B cell (primary cell): ENCODE measurements at regions not wholly inside any gene's neighbourhood (a gene's known extent, or its start where the extent isn't known, plus 50 kb on each side); places are given as distances from the start of the nearest gene placed in this dataset.

Experiments
- ATAC-seq: fragments of 200-7000 bp; cut with Tn5 transposase; one replicate; pipeline ENCODE4 v1.10.0; 2021; ENCODE audit warnings: low read depth, mild to moderate bottlenecking, moderate number of reproducible peaks, moderate library complexity
- CTCF ChIA-PET: fragments of 350-600 bp; sonication (Branson Sonifier 250); formaldehyde crosslinking; loops from one replicate; lab custom pipeline; 2021; ENCODE audit warnings: antibody characterized with exemption, inconsistent platforms; lab: Charles Lee
- POLR2A ChIA-PET: fragments of 350-600 bp; sonication (Branson Sonifier 250); formaldehyde crosslinking; loops from one replicate; lab custom pipeline; 2021; ENCODE audit warnings: antibody characterized with exemption; lab: Charles Lee
- DNase-seq: peaks from one replicate; pipeline ENCODE4 v3.0.0; 2013
- H2AFZ ChIP-seq: 2 replicates; pipeline ENCODE4 v1.6.1; 2012; ENCODE audit warnings: mild to moderate bottlenecking, low read depth, low read length; ENCODE audit not compliant: insufficient read depth, poor library complexity, severe bottlenecking
- H3K27ac ChIP-seq, 2 donors: 1 replicate in 1 of 2; 2 replicates in 1 of 2; pipeline ENCODE4 v1.5.1; 2012 to 2013; ENCODE audit warnings: low read length in 2 of 2, mild to moderate bottlenecking in 2 of 2, moderate library complexity in 1 of 2
- H3K27me3 ChIP-seq, 4 experiments: fragments of 200-600 bp in 1 of 4; sonication (generic) in 1 of 4; replicated peaks in 1 of 4; 1 replicate in 2 of 4; 2 replicates in 2 of 4; pipeline versions ENCODE4 v1.6.1 to v1.7.0; 2013 to 2016; ENCODE audit warnings: low read length in 3 of 4, mild to moderate bottlenecking in 2 of 4, mixed read lengths in 1 of 4, moderate library complexity in 1 of 4; ENCODE audit not compliant: insufficient read depth in 4 of 4, control insufficient read depth in 3 of 4; ENCODE audit errors: control extremely low read depth in 1 of 4
- H3K36me3 ChIP-seq, 2 experiments: replicated peaks in 1 of 2; 1 replicate in 1 of 2; 2 replicates in 1 of 2; pipeline versions ENCODE4 v1.6.1 to v1.7.1; 2013; ENCODE audit warnings: low read length in 1 of 2; ENCODE audit not compliant: insufficient read depth in 2 of 2, control insufficient read depth in 1 of 2; ENCODE audit errors: control extremely low read depth in 1 of 2, extremely low read depth in 1 of 2
- H3K4me1 ChIP-seq, 2 donors: fragments of 200-600 bp in 1 of 2; sonication (generic) in 1 of 2; 1 replicate in 1 of 2; 2 replicates in 1 of 2; pipeline versions ENCODE4 v1.5.1 to v1.6.1; 2013 to 2017; ENCODE audit warnings: low read length in 2 of 2; ENCODE audit not compliant: control insufficient read depth in 2 of 2, insufficient read depth in 2 of 2
- H3K4me2 ChIP-seq: replicated peaks from 2 replicates; pipeline ENCODE3; 2012; ENCODE audit warnings: mild to moderate bottlenecking, low read depth, low read length; ENCODE audit not compliant: poor library complexity, severe bottlenecking
- H3K4me3 ChIP-seq, 5 experiments: fragments of 200-600 bp in 1 of 5; sonication (generic) in 1 of 5; 1 replicate in 3 of 5; 2 replicates in 2 of 5; pipeline versions ENCODE4 v1.5.1 to v1.7.0; 2011 to 2016; ENCODE audit warnings: low read length in 4 of 5, mild to moderate bottlenecking in 4 of 5, low read depth in 2 of 5, control low read depth in 1 of 5, moderate library complexity in 1 of 5; ENCODE audit not compliant: insufficient read depth in 1 of 5; ENCODE audit errors: control extremely low read depth in 1 of 5, extremely low read depth in 1 of 5
- H3K79me2 ChIP-seq: fragments of 200-600 bp; sonication (generic); one replicate; pipeline ENCODE4 v1.6.0; 2016; ENCODE audit warnings: low read length; ENCODE audit not compliant: control insufficient read depth, insufficient read depth
- H3K9ac ChIP-seq: fragments of 200-600 bp; sonication (generic); 2 replicates; pipeline ENCODE4 v1.6.1; 2017; ENCODE audit warnings: mild to moderate bottlenecking, low read length, moderate library complexity
- H3K9me3 ChIP-seq, 3 donors: one replicate each; pipeline versions ENCODE4 v1.6.1 to v1.7.1; 2013; ENCODE audit warnings: low read length in 2 of 3; ENCODE audit not compliant: control insufficient read depth in 2 of 3, insufficient read depth in 1 of 3; ENCODE audit errors: control extremely low read depth in 1 of 3
- H4K20me1 ChIP-seq: 2 replicates; pipeline ENCODE4 v1.6.0; 2012; ENCODE audit warnings: mild to moderate bottlenecking, low read length; ENCODE audit not compliant: insufficient read depth, control insufficient read depth, poor library complexity, severe bottlenecking
- H3K27ac Mint-ChIP-seq: one replicate; pipeline ENCODE4 v1.8.0; 2021; ENCODE audit warnings: mixed read lengths
- H3K27me3 Mint-ChIP-seq: one replicate; pipeline ENCODE4 v1.8.0; 2021; ENCODE audit warnings: mixed read lengths
- H3K4me1 Mint-ChIP-seq: one replicate; pipeline ENCODE4 v1.8.0; 2021; ENCODE audit warnings: mixed read lengths
- H3K4me3 Mint-ChIP-seq: one replicate; pipeline ENCODE4 v1.8.0; 2021; ENCODE audit warnings: mixed read lengths
- H3K9me3 Mint-ChIP-seq: one replicate; pipeline ENCODE4 v1.8.0; 2022; ENCODE audit warnings: mixed read lengths; ENCODE audit not compliant: insufficient read depth
- CTCF ChIP-seq: fragments of 200-600 bp; IDR thresholded peaks from one replicate; pipeline ENCODE4 v1.8.0; 2022; ENCODE audit warnings: antibody characterized with exemption, mild to moderate bottlenecking
- EZH2 ChIP-seq: IDR thresholded peaks from 2 replicates; pipeline ENCODE4 v1.6.1; 2012; ENCODE audit warnings: borderline replicate concordance, low read depth, mild to moderate bottlenecking, moderate library complexity, low read length; ENCODE audit not compliant: insufficient read depth, poor library complexity, severe bottlenecking
- WGBS: methylation state at CpG from one replicate; pipeline ENCODE4 v1.1.5; 2013; ENCODE audit warnings: missing lambda C conversion rate; ENCODE audit not compliant: insufficient coverage; 5-methylcytosine and 5-hydroxymethylcytosine counted together
- intact Hi-C: fragments of 100-400 bp; cut with micrococcal nuclease; formaldehyde crosslinking; loops from one replicate; pipeline ENCODE4 v1.10.0; 2022

- Mint-ChIP-seq H3K27me3 (no peaks in the 10 kb centered on the region), H3K27ac (no peak overlapping the region), H3K4me1 (no peaks in the 10 kb centered on the region), H3K9me3 (peaks cover 2% of the 10 kb centered on the region), H3K4me3 (no peak overlapping the region)
- TF ChIP-seq EZH2 (no peak), CTCF (no peak)
- ATAC-seq, result no peak
- CTCF ChIA-PET, result no interaction called here
- intact Hi-C loops, result no loop called here
- no CpG with 5 or more reads among the region's 2 CpGs for WGBS
- H3K4me3 ChIP-seq, result no peak overlapping the region
- H2AFZ ChIP-seq, result no peak overlapping the region
- H3K9ac ChIP-seq, result no peak overlapping the region
- H3K9me3 ChIP-seq, result no peaks in the 10 kb centered on the region
- H3K27me3 ChIP-seq, result no peaks in the 10 kb centered on the region
- no peaks in the 10 kb centered on the region for H3K4me1 ChIP-seq
- no peaks in the 10 kb centered on the region for H4K20me1 ChIP-seq
- no peaks in the 10 kb centered on the region for H3K79me2 ChIP-seq
- H3K36me3 ChIP-seq, result no peaks in the 10 kb centered on the region
- POLR2A ChIA-PET, result no interaction called here
- H3K4me2 ChIP-seq, result no peak overlapping the region
- no peak for DNase-seq
- no peak overlapping the region for H3K27ac ChIP-seq
Measured at GRCh38 chr18:68429841-68430240, 285.1 kb downstream of the TMX3 start.

DNA sequence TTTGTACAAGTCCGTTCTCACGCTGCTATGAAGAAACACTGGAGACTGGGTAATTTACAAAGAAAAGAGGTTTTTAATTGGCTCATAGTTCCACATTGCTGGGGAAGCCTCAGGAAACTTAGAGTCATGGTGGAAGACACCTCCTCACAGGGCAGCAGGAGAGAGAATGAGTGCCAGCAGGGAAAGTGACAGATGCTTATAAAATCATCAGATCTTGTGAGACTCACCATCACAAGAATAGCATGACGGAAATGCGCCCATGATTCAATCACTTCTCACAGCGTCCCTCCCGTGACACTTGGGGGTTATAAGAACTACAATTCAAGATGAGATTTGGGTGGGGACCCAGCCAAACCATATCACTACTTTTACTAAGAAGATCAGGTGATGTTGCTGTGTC is 285.8 kb downstream of the TMX3 start:
- Histone ChIP-seq H4K20me1 (no peaks in the 10 kb centered on the region), H3K9ac (no peak overlapping the region), H3K9me3 (no peaks in the 10 kb centered on the region), H3K79me2 (no peaks in the 10 kb centered on the region), H3K36me3 (no peaks in the 10 kb centered on the region), H3K4me2 (no peak overlapping the region), H3K27ac (no peak overlapping the region), H3K4me3 (no peak overlapping the region), H3K4me1 (no peaks in the 10 kb centered on the region), H3K27me3 (no peaks in the 10 kb centered on the region), H2AFZ (no peak overlapping the region)
- intact Hi-C loops, result no loop called here
- no peak for TF ChIP-seq CTCF
- TF ChIP-seq EZH2, result no peak
- Mint-ChIP-seq H3K27ac (no peak overlapping the region), H3K27me3 (no peaks in the 10 kb centered on the region), H3K9me3 (peaks cover 2% of the 10 kb centered on the region), H3K4me1 (no peaks in the 10 kb centered on the region), H3K4me3 (no peak overlapping the region)
- ChIA-PET POLR2A (no interaction called here), CTCF (no interaction called here)
- DNase-seq, result no peak
- no peak for ATAC-seq
- WGBS, result no CpG with 5 or more reads among the region's 6 CpGs
